ENCODE measurements at regions not wholly inside any gene's neighbourhood (a gene's known extent, or its start where the extent isn't known, plus 50 kb on each side); places are given as distances from the start of the nearest gene placed in this dataset.

DNA sequence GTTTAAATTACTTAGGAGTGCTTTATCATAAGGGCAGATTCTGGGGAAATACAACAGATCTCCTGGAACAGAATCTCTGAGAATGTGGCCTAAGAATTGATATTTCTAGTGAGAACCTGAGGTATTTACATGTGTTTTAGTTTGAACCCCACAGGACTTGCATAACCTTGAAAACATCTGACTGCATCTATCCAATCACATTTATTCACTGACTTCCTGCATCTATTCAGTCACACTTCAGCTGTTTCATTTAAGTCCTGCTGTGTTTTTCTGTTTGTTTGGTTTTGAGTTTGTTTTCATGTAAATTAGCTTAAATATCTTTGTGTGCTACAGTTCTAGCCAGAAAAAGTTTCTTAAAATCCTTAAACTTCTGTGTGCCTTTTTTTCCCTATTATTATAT is 1260.7 kb downstream of the PLA2G4A start:
- Histone ChIP-seq H3K4me1 (no peaks in the 10 kb centered on the region), H3K27ac (no peak overlapping the region), H3K27me3 (no peaks in the 10 kb centered on the region), H3K4me3 (replicated peaks in 1 of 3) (no peak overlapping the region), H3K36me3 (no peaks in the 10 kb centered on the region), H3K9me3 (no peaks in the 10 kb centered on the region)
- TF ChIP-seq, protein P1, sequence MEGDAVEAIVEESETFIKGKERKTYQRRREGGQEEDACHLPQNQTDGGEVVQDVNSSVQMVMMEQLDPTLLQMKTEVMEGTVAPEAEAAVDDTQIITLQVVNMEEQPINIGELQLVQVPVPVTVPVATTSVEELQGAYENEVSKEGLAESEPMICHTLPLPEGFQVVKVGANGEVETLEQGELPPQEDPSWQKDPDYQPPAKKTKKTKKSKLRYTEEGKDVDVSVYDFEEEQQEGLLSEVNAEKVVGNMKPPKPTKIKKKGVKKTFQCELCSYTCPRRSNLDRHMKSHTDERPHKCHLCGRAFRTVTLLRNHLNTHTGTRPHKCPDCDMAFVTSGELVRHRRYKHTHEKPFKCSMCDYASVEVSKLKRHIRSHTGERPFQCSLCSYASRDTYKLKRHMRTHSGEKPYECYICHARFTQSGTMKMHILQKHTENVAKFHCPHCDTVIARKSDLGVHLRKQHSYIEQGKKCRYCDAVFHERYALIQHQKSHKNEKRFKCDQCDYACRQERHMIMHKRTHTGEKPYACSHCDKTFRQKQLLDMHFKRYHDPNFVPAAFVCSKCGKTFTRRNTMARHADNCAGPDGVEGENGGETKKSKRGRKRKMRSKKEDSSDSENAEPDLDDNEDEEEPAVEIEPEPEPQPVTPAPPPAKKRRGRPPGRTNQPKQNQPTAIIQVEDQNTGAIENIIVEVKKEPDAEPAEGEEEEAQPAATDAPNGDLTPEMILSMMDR (IDR thresholded peaks at IDR 0.05) = no peak
- TF ChIP-seq POLR2A (IDR thresholded peaks at IDR 0.05) = no peak
- intact Hi-C loops (cut with DNase I) = no loop called here
- DNase-seq = no peak

DNA sequence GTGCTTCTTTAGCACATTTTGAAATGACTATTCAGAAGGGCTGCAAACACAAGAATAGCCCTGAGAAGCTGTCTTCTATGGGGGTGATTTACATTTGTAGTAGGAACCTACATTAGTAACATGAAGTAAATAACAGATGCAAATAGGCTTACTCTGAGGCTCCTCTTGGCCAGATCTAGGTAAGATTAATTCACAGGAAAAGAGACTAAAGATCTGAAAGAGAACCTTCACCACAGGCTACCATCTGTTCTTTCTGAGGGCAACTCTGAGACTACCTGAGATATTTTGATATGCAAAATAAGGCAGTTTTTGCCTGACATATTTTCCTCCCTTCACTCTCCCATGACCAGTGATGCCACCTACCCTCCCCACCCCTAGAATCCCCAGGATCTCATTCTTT is 1267.8 kb downstream of the PLA2G4A start:
- no peaks in the 10 kb centered on the region for H3K9me3 ChIP-seq
- H3K36me3 ChIP-seq = no peaks in the 10 kb centered on the region
- H3K27ac ChIP-seq = no peak overlapping the region
- TF ChIP-seq, protein P1 (IDR thresholded peaks at IDR 0.05) = no peak
- no peak for TF ChIP-seq POLR2A (IDR thresholded peaks at IDR 0.05)
- H3K4me1 ChIP-seq = no peaks in the 10 kb centered on the region
- DNase-seq = no peak
- H3K27me3 ChIP-seq = no peaks in the 10 kb centered on the region
- intact Hi-C loops (cut with DNase I) = no loop called here
- no peak overlapping the region for H3K4me3 ChIP-seq (replicated peaks in 1 of 3)

DNA sequence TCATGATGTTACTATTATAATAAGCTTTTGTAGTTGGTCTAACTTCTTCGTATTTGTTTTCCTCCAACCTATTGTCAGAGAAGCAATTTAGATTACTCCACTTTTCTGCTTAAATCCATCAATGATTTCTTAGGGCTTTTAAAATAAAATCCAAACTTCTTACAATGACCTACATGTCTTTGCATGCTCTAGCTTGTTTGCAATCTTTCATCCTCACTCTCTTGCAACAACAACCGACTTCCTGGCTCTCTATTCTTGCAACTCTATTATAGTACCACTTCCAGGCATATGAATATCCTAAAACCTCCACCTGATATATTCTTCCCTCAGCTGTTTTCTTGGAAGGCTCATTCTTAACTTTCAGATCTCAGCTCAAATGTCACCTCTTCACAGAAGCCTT is 1288.7 kb downstream of the PLA2G4A start:
- H3K27ac ChIP-seq = no peak overlapping the region
- H3K36me3 ChIP-seq = no peaks in the 10 kb centered on the region
- H3K4me1 ChIP-seq = no peaks in the 10 kb centered on the region
- H3K4me3 ChIP-seq (replicated peaks in 1 of 3) = no peak overlapping the region
- intact Hi-C loops (cut with DNase I) = no loop called here
- no peaks in the 10 kb centered on the region for H3K9me3 ChIP-seq
- WGBS, 2 donors = 83 to 87% methylated on average over 2 of the region's 2 CpGs
- no peak for TF ChIP-seq POLR2A (IDR thresholded peaks at IDR 0.05)
- TF ChIP-seq, protein P1 (IDR thresholded peaks at IDR 0.05) = no peak
- H3K27me3 ChIP-seq = no peaks in the 10 kb centered on the region
- DNase-seq = no peak

DNA sequence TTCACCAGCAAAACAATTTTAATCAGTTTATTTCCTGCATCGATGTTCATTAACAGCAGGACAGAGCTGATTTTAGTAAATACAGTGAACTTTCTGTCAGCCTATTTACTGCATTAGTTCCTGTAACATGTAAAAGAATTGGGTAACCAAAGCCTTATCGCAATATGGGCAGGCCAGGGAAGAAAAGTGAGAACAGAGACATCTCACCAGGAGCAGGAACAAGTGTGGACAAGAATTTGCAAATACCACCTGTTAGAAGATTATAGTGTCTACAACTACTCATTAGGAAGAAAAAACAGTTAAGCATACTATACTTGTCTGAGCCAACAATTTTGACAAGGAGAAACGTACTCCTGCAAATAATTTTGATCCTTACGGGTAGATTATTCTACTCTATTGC is 1293.9 kb downstream of the PLA2G4A start:
- H3K27me3 ChIP-seq = no peaks in the 10 kb centered on the region
- H3K9me3 ChIP-seq = no peaks in the 10 kb centered on the region
- H3K4me1 ChIP-seq = no peaks in the 10 kb centered on the region
- no peak overlapping the region for H3K4me3 ChIP-seq (replicated peaks in 1 of 3)
- 88 to 92% methylated on average over 4 of the region's 4 CpGs for WGBS, 2 donors
- H3K36me3 ChIP-seq = no peaks in the 10 kb centered on the region
- TF ChIP-seq POLR2A (IDR thresholded peaks at IDR 0.05) = no peak
- TF ChIP-seq, protein P1 (IDR thresholded peaks at IDR 0.05) = no peak
- intact Hi-C loops (cut with DNase I) = no loop called here
- H3K27ac ChIP-seq = no peak overlapping the region
- no peak for DNase-seq

DNA sequence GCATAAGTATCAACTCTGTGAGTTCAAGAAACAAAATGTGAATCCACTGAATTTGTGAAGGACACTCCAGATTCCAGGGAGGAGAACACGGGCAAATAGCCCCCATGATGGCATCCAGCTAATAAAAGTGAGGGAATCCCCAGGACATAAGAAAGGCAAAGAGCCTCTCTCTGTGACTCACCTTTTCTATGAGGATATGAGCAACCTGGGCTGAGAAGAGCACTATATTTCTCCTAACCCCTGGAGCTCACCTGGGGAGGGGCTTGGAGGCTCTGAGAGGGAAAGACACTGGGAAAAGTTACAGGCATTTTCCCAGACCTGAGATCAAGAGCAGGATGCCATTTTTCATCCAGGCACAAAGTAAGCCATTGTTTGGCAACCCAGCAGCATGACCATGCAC is 1298.8 kb downstream of the PLA2G4A start:
- no peaks in the 10 kb centered on the region for H3K9me3 ChIP-seq
- no peak overlapping the region for H3K27ac ChIP-seq
- 33 to 60% methylated on average over 1 of the region's 1 CpG for WGBS, 2 donors
- no peaks in the 10 kb centered on the region for H3K36me3 ChIP-seq
- no peak overlapping the region for H3K4me3 ChIP-seq (replicated peaks in 1 of 3)
- intact Hi-C loops (cut with DNase I) = no loop called here
- H3K4me1 ChIP-seq = no peaks in the 10 kb centered on the region
- no peak for DNase-seq
- TF ChIP-seq, protein P1 (IDR thresholded peaks at IDR 0.05) = no peak
- TF ChIP-seq POLR2A (IDR thresholded peaks at IDR 0.05) = no peak
- H3K27me3 ChIP-seq = no peaks in the 10 kb centered on the region
